ENCODE measurements at regions not wholly inside any gene's neighbourhood (a gene's known extent, or its start where the extent isn't known, plus 50 kb on each side); places are given as distances from the start of the nearest gene placed in this dataset.
A peak's percentile ranks its signal among the peaks of the same experiment; 100 is the strongest.

DNA sequence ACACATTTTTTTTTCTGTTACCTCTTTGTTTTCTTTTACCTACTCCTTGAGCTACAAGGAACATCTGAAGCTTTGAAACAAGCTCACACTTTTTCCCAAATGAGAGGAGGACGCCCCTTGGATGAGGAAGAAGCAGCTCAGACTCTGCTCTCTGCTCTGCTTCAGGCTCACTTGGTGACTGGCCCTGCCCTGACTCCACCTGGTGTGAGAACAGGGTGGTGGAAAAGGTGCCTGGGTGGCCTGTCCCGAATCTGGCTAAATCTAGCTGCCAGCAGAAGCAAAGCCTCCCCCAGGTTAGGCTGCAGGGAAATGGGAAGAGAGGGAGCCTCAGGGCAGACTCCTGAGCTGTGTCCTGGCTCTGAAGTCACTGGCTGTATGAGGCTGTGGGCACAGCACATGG lies 68.0 kb upstream of the CEACAM8 start:
- TF ChIP-seq, protein P1, sequence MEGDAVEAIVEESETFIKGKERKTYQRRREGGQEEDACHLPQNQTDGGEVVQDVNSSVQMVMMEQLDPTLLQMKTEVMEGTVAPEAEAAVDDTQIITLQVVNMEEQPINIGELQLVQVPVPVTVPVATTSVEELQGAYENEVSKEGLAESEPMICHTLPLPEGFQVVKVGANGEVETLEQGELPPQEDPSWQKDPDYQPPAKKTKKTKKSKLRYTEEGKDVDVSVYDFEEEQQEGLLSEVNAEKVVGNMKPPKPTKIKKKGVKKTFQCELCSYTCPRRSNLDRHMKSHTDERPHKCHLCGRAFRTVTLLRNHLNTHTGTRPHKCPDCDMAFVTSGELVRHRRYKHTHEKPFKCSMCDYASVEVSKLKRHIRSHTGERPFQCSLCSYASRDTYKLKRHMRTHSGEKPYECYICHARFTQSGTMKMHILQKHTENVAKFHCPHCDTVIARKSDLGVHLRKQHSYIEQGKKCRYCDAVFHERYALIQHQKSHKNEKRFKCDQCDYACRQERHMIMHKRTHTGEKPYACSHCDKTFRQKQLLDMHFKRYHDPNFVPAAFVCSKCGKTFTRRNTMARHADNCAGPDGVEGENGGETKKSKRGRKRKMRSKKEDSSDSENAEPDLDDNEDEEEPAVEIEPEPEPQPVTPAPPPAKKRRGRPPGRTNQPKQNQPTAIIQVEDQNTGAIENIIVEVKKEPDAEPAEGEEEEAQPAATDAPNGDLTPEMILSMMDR (conservative IDR thresholded peaks at IDR 0.05; ENCODE audit: low read length) = no peak
- DNase-seq (ENCODE audit: low read depth) = no peak
- no peak overlapping the region for H3K4me3 ChIP-seq (ENCODE audit: low read length)

DNA sequence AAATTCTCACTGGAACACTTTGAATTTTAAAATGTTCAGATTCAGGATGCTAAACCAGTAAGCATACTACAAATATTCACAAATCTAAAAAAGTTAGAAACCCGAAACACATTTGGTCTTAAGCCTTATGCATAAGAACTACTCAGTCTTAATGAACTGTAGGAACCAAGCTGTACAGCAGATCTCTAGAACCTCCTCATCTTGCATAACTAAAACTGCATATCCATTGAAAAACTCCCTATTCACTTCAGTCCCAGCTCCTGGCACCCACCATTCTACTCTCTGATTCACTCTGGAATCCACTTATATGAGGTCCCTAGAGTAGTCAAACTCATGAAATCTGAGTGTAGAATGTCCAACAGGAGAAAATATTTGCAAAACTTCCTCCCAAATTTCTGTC lies 65.6 kb upstream of the CEACAM8 start:
- no peak overlapping the region for H3K4me3 ChIP-seq (ENCODE audit: low read length)
- TF ChIP-seq, protein P1 (conservative IDR thresholded peaks at IDR 0.05; ENCODE audit: low read length) = no peak
- no peak for DNase-seq (ENCODE audit: low read depth)

DNA sequence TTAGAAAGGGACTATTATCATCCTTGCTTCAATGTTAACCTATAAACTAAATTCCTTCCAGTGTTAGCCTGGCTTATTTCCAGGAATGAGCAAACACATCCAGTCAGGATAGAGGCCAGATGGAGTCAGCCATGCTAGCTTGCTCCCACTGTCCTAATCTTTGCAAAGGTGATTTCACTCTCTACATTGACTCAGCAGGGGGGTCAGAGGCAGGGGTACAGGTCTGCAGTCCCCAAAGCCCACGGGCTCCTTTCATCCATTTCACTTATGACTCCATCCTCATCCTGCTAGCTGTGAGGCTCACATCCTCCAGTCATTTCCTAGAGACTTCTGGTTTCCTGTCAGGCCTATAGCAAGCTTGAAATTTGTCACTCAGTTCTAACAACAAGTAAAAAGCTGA lies 63.4 kb upstream of the CEACAM8 start:
- peak; percentile 4 for DNase-seq (ENCODE audit: low read depth)
- TF ChIP-seq, protein P1 (conservative IDR thresholded peaks at IDR 0.05; ENCODE audit: low read length) = no peak
- no peak overlapping the region for H3K4me3 ChIP-seq (ENCODE audit: low read length)

DNA sequence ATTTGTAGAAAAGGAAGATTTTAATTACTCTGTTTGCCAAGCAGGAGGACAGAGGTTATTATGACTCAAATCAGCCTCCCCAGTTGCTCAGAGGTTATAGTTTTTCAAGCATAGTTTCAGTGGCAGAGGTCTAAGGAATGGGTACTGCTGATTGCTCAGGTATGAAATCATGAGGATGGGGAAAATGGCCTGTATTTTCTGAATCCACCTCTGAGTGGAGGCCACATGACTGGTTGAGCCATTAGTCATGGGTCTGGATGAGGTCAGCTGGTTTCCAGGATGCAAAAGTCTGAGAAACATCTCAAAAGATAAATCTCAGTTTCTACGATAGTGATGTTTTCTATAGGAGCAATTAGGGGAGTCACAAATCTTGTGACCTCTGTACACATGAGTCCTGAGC lies 62.8 kb upstream of the CEACAM8 start:
- no peak overlapping the region for H3K4me3 ChIP-seq (ENCODE audit: low read length)
- peak; percentile 11 for DNase-seq (ENCODE audit: low read depth)
- TF ChIP-seq, protein P1 (conservative IDR thresholded peaks at IDR 0.05; ENCODE audit: low read length) = no peak

DNA sequence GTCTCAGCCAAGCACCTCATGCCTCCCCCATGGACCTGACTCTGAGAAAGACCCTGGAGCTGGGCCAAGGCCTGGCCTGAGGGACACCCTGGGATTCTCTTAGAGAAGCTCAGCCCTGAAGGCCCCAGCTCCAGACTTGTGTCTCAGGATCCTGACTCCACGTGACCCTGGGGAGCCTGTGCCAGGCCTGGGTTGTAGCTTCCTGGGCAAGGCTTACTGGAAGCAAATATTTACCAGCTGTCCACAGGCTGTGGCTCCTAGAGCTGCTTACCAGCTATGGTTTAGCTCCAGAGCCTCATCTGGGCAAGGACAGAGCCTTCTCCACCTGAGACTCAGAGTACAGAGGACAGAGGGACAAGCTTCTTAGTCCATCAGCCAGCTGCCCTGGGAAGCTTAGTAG lies 61.0 kb upstream of the CEACAM8 start:
- H3K4me3 ChIP-seq (ENCODE audit: low read length) = no peak overlapping the region
- TF ChIP-seq, protein P1 (conservative IDR thresholded peaks at IDR 0.05; ENCODE audit: low read length) = no peak
- no peak for DNase-seq (ENCODE audit: low read depth)

DNA sequence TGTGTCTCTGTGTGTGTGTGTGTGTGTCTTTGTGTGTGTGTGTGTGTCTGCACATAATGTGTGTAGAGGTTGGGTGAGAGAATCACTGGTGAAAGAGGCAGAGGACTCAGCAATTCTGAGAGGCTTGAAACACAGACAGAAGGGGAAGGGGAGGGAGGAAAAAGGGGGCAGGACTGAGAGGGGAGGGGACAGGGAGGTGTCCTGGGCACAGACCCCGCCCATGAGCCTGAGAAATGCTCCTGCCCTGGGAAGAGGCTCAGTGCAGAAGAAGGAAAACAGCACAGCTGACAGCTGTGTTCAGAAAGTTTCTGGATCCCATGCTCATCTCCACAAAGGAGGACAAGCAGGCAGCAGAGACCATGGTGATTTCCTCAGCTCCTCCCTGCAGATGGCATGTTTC lies 59.1 kb upstream of the CEACAM8 start:
- no peak for DNase-seq (ENCODE audit: low read depth)
- H3K4me3 ChIP-seq (ENCODE audit: low read length) = no peak overlapping the region
- TF ChIP-seq, protein P1 (conservative IDR thresholded peaks at IDR 0.05; ENCODE audit: low read length) = no peak

DNA sequence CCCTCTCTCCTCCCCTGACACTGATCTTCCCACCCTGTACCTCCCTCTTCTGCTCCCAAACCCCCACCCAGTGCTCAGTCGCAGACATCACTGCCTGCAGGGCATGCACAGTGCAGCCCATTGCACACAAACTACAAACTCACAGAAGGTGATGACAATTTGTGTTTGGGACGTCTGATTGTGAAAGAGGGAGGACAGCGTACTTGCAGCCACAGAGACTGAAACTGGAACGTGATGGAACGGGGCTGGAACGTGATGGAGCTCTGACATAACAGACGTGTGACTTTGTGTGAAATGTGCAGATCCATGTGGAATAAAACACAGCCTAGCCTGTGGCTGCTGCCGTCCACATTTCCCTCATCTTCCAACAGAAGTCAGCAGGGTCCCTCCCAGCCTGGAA lies 57.3 kb upstream of the CEACAM8 start:
- TF ChIP-seq, protein P1 (conservative IDR thresholded peaks at IDR 0.05; ENCODE audit: low read length) = no peak
- no peak overlapping the region for H3K4me3 ChIP-seq (ENCODE audit: low read length)
- no peak for DNase-seq (ENCODE audit: low read depth)
